NCI-H2171 treated with DMSO at 0.1 percent for 48 hours (cell line): ENCODE measurements at regions not wholly inside any gene's neighbourhood (a gene's known extent, or its start where the extent isn't known, plus 50 kb on each side); places are given as distances from the start of the nearest gene placed in this dataset.
"Not testable (repeated sequence)": the region's sequence is repeated elsewhere in the genome, so short reads cannot be mapped to it uniquely, and the experiment has no call there.

ENCODE experiments used
- DNase-seq: peaks from one replicate; lab custom pipeline; 2025; lab: John Stamatoyannopoulos, UW

DNA sequence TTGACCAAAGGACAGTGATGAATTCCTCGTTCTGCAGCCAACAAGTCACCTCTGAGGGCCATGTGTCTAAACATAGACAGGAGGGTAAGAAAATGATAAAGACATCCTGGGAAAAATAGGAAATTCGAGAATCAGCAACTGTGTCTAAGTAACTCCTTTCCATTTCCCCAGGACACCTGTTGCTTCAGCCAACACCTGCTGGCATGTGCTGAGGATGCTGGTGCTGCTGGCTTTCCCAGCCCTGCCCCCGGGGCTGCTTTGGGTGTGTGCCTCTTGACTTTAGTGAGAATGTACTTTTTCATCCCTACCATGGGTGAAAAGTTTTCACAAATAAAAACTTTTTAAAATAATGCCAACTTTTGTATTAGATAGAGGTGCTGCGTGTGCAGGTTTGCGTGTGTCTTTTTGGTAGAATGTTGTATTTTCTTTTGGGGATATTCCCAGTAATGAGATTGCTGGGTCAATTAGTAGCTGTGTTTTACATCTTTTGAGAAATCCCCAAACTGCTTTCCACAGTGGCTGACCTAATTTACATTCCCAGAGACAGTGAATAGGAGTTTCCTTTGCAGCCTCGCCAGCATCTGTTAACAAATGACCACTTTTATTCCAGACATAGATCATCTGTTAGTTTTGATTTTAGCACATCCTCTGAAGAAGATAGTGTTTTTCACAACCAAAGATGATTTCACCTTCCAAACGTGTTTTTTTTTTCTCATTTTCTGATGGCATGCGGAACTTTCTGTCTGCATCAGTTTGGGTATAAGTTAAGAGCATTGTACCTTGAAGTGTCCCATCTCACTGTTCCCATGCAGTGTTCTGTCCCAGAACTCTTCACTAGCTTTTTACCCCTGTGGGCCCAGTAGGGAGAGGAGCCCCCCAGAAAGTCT, 104.2 kb upstream of the ACBD5 start:
- DNase-seq: peak; percentile 25

DNA sequence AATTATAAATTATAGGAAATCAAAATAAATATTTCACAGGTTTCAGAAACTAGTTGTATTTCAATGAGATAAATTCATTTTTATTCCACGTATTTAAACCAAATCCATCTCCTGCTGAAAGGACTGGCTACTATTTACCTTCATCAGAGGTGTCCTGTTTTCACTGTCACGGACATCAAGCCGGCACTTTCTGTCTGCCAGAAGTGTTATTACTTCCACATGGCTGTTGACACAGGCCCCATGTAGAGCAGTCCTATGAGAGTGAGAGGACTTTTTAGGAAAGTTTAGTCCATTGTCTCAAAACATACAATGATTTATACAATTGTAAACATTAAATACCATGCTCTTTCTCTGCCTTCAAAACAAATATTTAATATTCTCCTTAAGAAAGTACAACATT, 100.4 kb upstream of the ACBD5 start:
- DNase-seq: no peak

DNA sequence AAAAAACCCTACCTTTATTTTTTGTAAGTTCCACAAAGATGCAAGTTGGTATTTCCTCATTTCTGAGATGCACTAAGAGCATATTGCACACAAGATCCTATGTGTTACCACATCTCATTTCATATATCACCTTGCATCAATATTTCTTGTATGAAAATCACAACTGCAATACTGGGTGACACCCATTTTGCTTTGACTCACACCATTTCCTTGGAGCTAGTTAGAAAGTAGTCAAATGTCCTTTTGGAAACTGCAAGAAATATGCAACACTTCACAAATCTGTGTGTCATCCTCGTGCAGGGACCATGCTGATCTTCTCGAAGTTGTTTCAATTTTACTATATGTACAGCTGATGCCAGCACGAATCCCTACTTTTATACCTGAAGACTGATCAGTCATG, 94.6 kb upstream of the ACBD5 start:
- DNase-seq: not testable (repeated sequence)

DNA sequence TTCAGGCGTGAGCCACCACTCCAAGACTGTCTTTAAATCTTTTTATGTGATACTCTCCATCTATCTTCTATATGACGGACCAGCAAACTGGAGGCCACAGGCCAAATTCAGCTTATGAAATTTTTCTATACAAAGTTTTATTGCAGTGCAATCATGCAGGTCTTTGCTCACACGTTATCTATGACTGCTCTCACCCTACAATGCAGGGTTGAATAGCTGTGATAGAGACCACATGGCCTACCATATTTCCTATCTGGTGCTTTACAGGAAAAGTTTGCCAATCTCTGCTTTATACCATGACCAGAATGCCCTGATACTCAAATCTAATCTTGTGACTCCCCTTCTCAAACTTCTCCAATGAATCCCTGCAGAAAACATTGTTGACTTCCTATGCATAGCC, 89.5 kb upstream of the ACBD5 start:
- no peak for DNase-seq

GRCh38 chr10:27328946-27329345, 88.3 kb upstream of the ACBD5 start:
- no peak for DNase-seq

- not testable (repeated sequence) for DNase-seq
Measured at GRCh38 chr10:27326748-27327147, 86.2 kb upstream of the ACBD5 start.

DNA sequence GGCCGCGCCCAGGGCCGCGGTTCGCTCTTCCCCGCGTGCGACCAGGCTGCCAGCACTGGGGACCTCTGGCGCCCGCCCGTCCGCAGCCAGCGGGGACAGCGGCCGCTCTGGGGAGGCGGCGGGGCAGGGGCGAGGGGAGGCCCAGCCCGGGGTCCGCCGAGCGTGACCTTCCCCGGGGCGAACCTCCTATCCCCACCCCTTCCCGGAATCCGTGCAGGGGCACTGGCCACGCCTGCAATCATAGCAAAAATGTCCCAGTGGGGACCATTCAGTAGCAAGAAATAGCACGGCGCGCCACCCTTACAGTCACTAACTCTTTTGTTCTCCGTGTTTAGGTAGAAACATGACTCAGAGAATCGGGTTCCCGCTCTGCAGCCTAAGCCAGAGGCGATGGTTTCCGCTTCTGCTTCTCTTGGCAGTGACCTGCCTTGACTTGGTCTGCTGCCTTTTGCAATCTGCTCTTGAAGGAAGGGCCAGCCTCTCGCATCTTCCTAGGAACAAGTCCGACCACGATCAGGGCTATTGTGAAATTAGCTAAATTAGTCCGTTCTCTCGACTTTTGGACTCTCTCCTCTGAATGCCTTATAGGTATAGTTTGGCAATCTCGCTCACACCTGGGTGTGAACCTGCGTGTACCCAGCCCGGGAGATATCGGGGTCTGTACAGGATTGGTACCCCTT, 79.3 kb upstream of the ACBD5 start:
- no peak for DNase-seq

DNA sequence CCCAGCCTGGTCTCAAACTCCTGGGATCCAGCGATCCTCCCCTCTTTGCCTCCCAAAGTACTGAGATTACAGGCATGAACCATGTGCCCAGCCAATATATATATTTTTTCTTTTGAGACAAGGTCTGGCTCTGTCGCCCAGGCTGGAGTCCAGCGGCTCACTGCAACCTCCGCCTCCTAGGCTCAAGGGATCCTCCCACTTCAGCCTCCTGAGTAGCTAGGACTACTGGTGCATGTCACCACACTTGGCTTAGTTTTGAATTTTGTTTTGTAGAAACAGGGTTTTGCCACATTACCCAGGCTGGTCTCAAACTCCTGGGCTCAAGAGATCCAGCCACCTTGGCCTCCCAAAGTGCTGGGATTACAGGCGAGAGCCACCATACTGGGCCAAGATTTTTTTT, 78.5 kb upstream of the ACBD5 start:
- DNase-seq: not testable (repeated sequence)

DNA sequence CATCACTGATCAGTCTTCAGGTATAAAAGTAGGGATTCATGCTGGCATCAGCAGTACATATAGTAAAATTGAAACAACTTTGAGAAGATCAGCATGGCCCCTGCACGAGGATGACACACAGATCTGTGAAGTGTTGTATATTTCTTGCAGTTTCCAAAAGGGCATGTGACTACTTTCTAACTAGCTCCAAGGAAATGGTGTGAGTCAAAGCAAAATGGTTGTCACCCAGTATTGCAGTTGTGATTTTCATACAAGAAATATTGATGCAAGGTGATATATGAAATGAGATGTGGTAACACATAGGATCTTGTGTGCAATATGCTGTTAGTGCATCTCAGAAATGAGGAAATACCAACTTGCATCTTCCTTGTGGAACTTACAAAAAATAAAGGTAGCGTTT, 74.5 kb upstream of the ACBD5 start:
- not testable (repeated sequence) for DNase-seq

- not testable (repeated sequence) for DNase-seq
Measured at GRCh38 chr10:27313586-27313985, 73.0 kb upstream of the ACBD5 start.

DNA sequence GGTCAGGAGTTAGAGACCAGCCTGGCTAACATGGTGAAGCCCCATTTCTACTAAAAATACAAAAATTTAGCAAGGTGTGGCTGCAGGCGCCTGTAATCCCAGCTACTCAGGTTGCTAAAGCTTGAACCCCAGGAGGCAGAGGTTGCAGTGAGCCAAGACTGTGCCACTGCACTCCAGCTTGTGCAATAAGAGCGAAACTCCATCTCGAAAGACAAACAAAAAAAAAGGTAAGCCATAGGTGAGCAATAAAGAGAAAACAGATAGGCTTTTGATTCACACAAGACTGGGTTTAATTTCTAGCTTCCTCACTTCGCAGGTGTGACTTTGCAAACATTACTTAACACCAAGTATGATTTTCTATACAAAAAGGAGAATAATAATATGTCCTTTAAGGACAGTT, 72.3 kb upstream of the ACBD5 start:
- DNase-seq: no peak

- DNase-seq: not testable (repeated sequence)
Measured at GRCh38 chr10:27311809-27312208, 71.2 kb upstream of the ACBD5 start.

- DNase-seq: not testable (repeated sequence)
Measured at GRCh38 chr10:27298522-27298850, 57.9 kb upstream of the ACBD5 start.

DNA sequence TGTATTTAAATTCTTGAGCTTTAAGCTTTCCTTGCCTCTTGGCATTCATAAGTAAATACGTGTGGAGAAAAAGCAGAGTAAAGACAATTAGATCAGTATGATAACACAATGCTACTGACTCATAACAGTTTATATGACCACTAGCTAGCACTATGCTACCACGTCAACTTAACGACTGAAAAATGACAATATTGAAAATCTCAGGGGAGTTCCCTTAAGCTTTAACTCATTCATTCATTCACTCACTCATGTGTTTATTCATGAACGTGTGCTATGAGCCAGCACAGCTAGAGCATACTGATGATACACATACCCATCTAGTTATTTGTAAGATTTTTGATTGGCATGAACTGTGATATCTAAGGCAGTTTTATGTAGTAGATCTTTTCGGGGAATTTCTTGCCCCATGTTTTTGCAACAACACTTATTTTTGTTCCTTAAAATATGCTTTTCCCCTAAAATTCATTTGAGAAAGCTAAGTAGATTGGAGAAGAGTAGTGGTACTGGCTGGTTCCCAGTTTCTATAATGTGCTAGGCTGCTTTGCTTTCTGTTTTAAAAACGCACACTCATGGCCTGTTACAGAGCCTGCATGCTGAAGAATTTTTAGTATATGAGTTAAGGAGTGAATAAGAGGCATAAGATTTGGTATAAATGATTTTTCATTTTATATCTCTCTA, 57.4 kb upstream of the ACBD5 start:
- DNase-seq: no peak

DNA sequence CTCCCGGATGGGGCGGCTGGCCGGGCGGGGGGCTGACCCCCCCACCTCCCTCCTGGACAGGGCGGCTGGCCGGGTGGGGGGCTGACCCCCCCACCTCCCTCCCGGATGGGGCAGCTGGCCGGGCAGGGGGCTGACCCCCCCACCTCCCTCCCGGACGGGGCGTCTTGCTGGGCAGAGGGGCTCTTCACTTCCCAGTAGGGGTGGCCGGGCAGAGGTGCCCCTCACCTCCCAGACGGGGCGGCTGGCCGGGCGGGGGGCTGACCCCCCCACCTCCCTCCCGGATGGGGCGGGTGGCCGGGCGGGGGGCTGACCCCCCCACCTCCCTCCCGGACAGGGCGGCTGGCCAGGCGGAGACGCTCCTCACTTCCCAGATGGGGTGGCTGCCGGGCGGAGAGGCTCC, 55.7 kb upstream of the ACBD5 start:
- not testable (repeated sequence) for DNase-seq

DNA sequence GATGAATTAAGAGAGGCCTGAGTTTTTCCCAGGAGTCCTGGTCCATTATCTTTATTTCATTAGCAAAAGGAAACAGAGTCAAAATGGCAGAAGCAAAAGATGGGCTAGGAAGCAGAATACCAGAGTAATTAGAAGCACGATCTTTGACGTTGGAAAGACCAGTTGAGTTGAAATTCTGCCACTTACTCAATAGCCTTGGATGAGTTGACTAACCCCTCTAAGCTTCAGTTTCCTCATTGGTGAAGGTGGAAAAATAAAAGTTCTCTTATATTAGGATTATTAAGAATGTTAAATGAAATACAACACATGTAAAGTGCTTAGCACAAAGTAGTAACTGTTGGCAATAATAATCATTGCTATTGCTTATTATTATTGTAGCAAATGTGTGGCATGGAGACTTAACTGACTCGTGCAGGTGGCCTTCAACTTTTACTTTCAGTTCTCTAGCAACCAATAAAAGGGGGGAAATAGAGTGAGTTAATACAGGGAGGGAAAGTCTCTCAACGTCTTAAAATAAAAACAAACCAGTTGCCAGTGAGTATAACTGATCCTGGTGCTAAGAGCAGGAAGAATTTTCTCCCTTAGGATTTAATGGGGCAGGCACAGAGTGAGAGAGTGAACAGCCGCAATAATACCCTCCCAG, 50.8 kb upstream of the ACBD5 start:
- not testable (repeated sequence) for DNase-seq
